H9 (cell line): ENCODE measurements at regions not wholly inside any gene's neighbourhood (a gene's known extent, or its start where the extent isn't known, plus 50 kb on each side); places are given as distances from the start of the nearest gene placed in this dataset.

ENCODE experiments used
- DNase-seq: peaks from one replicate; pipeline ENCODE4 v3.0.0-alpha.2; 2017
- H2AFZ ChIP-seq: one replicate; pipeline ENCODE4 v1.6.1; 2013; ENCODE audit warnings: mild to moderate bottlenecking, low read length, control low read depth, moderate library complexity
- H2AK5ac ChIP-seq: 2 replicates; pipeline ENCODE4 v1.6.1; 2013; ENCODE audit warnings: low read length, control low read depth, mixed read lengths; ENCODE audit not compliant: insufficient read length
- H2BK120ac ChIP-seq: one replicate; pipeline ENCODE4 v1.6.1; 2013; ENCODE audit warnings: low read depth, mild to moderate bottlenecking, low read length, control low read depth, inconsistent platforms; ENCODE audit not compliant: poor library complexity, severe bottlenecking
- H2BK12ac ChIP-seq: 2 replicates; pipeline ENCODE4 v1.6.1; 2013; ENCODE audit warnings: low read length, control low read depth, mixed read lengths, low read depth; ENCODE audit not compliant: insufficient read length
- H2BK15ac ChIP-seq: 2 replicates; pipeline ENCODE4 v1.6.1; 2013; ENCODE audit warnings: low read depth, low read length, control low read depth
- H2BK20ac ChIP-seq: one replicate; pipeline ENCODE4 v1.6.1; 2013; ENCODE audit warnings: low read depth, mild to moderate bottlenecking, low read length, control low read depth, inconsistent platforms; ENCODE audit not compliant: poor library complexity, severe bottlenecking
- H2BK5ac ChIP-seq: 2 replicates; pipeline ENCODE4 v1.6.1; 2013; ENCODE audit warnings: low read length, control low read depth, mixed read lengths; ENCODE audit not compliant: insufficient read length
- H3K14ac ChIP-seq: 2 replicates; pipeline ENCODE4 v1.6.1; 2013; ENCODE audit warnings: low read length, control low read depth; ENCODE audit not compliant: insufficient read depth
- H3K18ac ChIP-seq: 2 replicates; pipeline ENCODE4 v1.6.1; 2013; ENCODE audit warnings: low read depth, mild to moderate bottlenecking, mixed read lengths, low read length, control low read depth; ENCODE audit not compliant: insufficient read length
- H3K23ac ChIP-seq: 2 replicates; pipeline ENCODE4 v1.6.1; 2013; ENCODE audit warnings: low read length, control low read depth, mixed read lengths, low read depth; ENCODE audit not compliant: insufficient read length
- H3K23me2 ChIP-seq: 2 replicates; pipeline ENCODE4 v1.6.1; 2013; ENCODE audit warnings: low read depth, mild to moderate bottlenecking, mixed read lengths, low read length, control low read depth; ENCODE audit not compliant: insufficient read length, poor library complexity, severe bottlenecking
- H3K27ac ChIP-seq: 2 replicates; pipeline ENCODE4 v1.5.1; 2013; ENCODE audit warnings: low read length, control low read depth, mixed read lengths, low read depth; ENCODE audit not compliant: insufficient read length
- H3K27me3 ChIP-seq: 2 replicates; pipeline ENCODE4 v1.6.1; 2013; ENCODE audit warnings: low read length, control low read depth, inconsistent platforms; ENCODE audit not compliant: insufficient read depth
- H3K4ac ChIP-seq: 2 replicates; pipeline ENCODE4 v1.6.1; 2013; ENCODE audit warnings: low read depth, mild to moderate bottlenecking, control low read depth, inconsistent platforms, low read length, moderate library complexity
- H3K4me1 ChIP-seq: 2 replicates; pipeline ENCODE4 v1.6.1; 2013; ENCODE audit warnings: low read length, control low read depth, inconsistent platforms; ENCODE audit not compliant: insufficient read depth
- H3K4me2 ChIP-seq: 2 replicates; pipeline ENCODE4 v1.6.1; 2013; ENCODE audit warnings: low read length, control low read depth, mixed read lengths; ENCODE audit not compliant: insufficient read length, insufficient read depth
- H3K56ac ChIP-seq: 2 replicates; pipeline ENCODE4 v1.6.1; 2013; ENCODE audit warnings: low read depth, mild to moderate bottlenecking, mixed read lengths, low read length, control low read depth; ENCODE audit not compliant: insufficient read length
- H3K79me1 ChIP-seq: 2 replicates; pipeline ENCODE4 v1.6.1; 2013; ENCODE audit warnings: low read depth, mild to moderate bottlenecking, moderate library complexity, low read length, control low read depth, inconsistent platforms; ENCODE audit not compliant: insufficient read depth, poor library complexity, severe bottlenecking
- H3K79me2 ChIP-seq: 2 replicates; pipeline ENCODE4 v1.6.1; 2013; ENCODE audit warnings: low read length, control low read depth, inconsistent platforms; ENCODE audit not compliant: insufficient read depth
- H3K9ac ChIP-seq: 2 replicates; pipeline ENCODE4 v1.6.1; 2013; ENCODE audit warnings: low read length, control low read depth, mixed read lengths; ENCODE audit not compliant: insufficient read length; ENCODE audit errors: extremely low read depth
- H3K9me3 ChIP-seq: one replicate; pipeline ENCODE4 v1.6.1; 2013; ENCODE audit warnings: low read depth, low read length, inconsistent platforms; ENCODE audit not compliant: control insufficient read depth
- H3T11ph ChIP-seq: one replicate; pipeline ENCODE4 v1.6.1; 2013; ENCODE audit warnings: mild to moderate bottlenecking, low read length, control low read depth, inconsistent platforms
- H4K20me1 ChIP-seq: one replicate; pipeline ENCODE4 v1.6.1; 2013; ENCODE audit not compliant: control insufficient read depth, insufficient read length, insufficient read depth
- H4K5ac ChIP-seq: 2 replicates; pipeline ENCODE4 v1.6.1; 2013; ENCODE audit warnings: low read depth, mild to moderate bottlenecking, mixed read lengths, low read length, control low read depth; ENCODE audit not compliant: insufficient read length
- H4K8ac ChIP-seq: replicated peaks from 2 replicates; pipeline ENCODE4 v1.6.1; 2013; ENCODE audit warnings: low read length, control low read depth, mixed read lengths, low read depth; ENCODE audit not compliant: insufficient read length
- H4K91ac ChIP-seq: 2 replicates; pipeline ENCODE4 v1.6.1; 2013; ENCODE audit warnings: low read depth, mild to moderate bottlenecking, moderate library complexity, mixed read lengths, low read length, control low read depth; ENCODE audit not compliant: insufficient read length
- H3K27ac Mint-ChIP-seq, 3 experiments: 2 replicates in 2 of 3; 3 replicates in 1 of 3; pipeline ENCODE4 v1.8.0; 2020 to 2021; ENCODE audit warnings: mixed read lengths in 3 of 3, mild to moderate bottlenecking in 1 of 3, moderate library complexity in 1 of 3
- H3K27me3 Mint-ChIP-seq: 2 replicates; pipeline ENCODE4 v1.8.0; 2021; ENCODE audit warnings: low read depth, mild to moderate bottlenecking, moderate library complexity, mixed read lengths
- H3K36me3 Mint-ChIP-seq, 3 experiments: 2 replicates in 2 of 3; 3 replicates in 1 of 3; pipeline ENCODE4 v1.8.0; 2020 to 2021; ENCODE audit warnings: low read depth in 3 of 3, mixed read lengths in 3 of 3; ENCODE audit not compliant: insufficient read depth in 1 of 3
- H3K4me1 Mint-ChIP-seq, 2 experiments: 2 replicates each; pipeline ENCODE4 v1.8.0; 2020; ENCODE audit warnings: mixed read lengths in 2 of 2
- H3K4me3 Mint-ChIP-seq, 2 experiments: 2 replicates in 1 of 2; 3 replicates in 1 of 2; pipeline ENCODE4 v1.8.0; 2020 to 2021; ENCODE audit warnings: mild to moderate bottlenecking in 2 of 2, mixed read lengths in 2 of 2, moderate library complexity in 1 of 2
- H3K9me3 Mint-ChIP-seq, 2 experiments: 2 replicates in 1 of 2; 3 replicates in 1 of 2; pipeline ENCODE4 v1.8.0; 2020; ENCODE audit warnings: mild to moderate bottlenecking in 2 of 2, mixed read lengths in 2 of 2, moderate library complexity in 1 of 2
- CTCF ChIP-seq: fragments of 200-600 bp; sonication (generic); conservative IDR thresholded peaks from 3 replicates; pipeline ENCODE4 v1.8.0; 2021; ENCODE audit warnings: antibody characterized with exemption, mild to moderate bottlenecking
- WGBS: extraction: QIAGEN DNeasy Blood & Tissue Kit; methylation state at CpG from one replicate; pipeline ENCODE4 v1.1.7; 2013; ENCODE audit warnings: missing lambda C conversion rate, low lambda C conversion rate, mixed read lengths; ENCODE audit not compliant: insufficient read length; ENCODE audit errors: extremely low coverage; 5-methylcytosine and 5-hydroxymethylcytosine counted together

- H3K9me3 ChIP-seq = no peaks in the 10 kb centered on the region
- WGBS = no CpG with 5 or more reads among the region's 6 CpGs
- no peaks in the 10 kb centered on the region for H3K36me3 Mint-ChIP-seq
- H3K23ac ChIP-seq = no peak overlapping the region
- H3K4ac ChIP-seq = no peak overlapping the region
- no peak overlapping the region for H2AFZ ChIP-seq
- H2BK12ac ChIP-seq = no peak overlapping the region
- H4K20me1 ChIP-seq = no peaks in the 10 kb centered on the region
- no peak overlapping the region for H3K14ac ChIP-seq
- H2AK5ac ChIP-seq = no peak overlapping the region
- no peaks in the 10 kb centered on the region for H3K4me1 ChIP-seq
- no peaks in the 10 kb centered on the region for H3K9me3 Mint-ChIP-seq
- H3K27ac Mint-ChIP-seq = no peak overlapping the region
- no peaks in the 10 kb centered on the region for H3K79me2 ChIP-seq
- no peak overlapping the region for H2BK15ac ChIP-seq
- H4K91ac ChIP-seq = no peak overlapping the region
- no peak overlapping the region for H4K5ac ChIP-seq
- H3K4me1 Mint-ChIP-seq = peaks cover 0 to 9% of the 10 kb centered on the region in 2 experiments; a peak in 1 of 4 replicates
- H3K9ac ChIP-seq = no peak overlapping the region
- H2BK5ac ChIP-seq = no peak overlapping the region
- H3K23me2 ChIP-seq = no peaks in the 10 kb centered on the region
- no peaks in the 10 kb centered on the region for H3K79me1 ChIP-seq
- no peak overlapping the region for H3K27ac ChIP-seq
- no peak overlapping the region for H2BK120ac ChIP-seq
- no peak for TF ChIP-seq CTCF
- H2BK20ac ChIP-seq = no peak overlapping the region
- H3K18ac ChIP-seq = no peak overlapping the region
- H3T11ph ChIP-seq = no peak overlapping the region
- no peaks in the 10 kb centered on the region for H3K27me3 Mint-ChIP-seq
- H3K56ac ChIP-seq = no peak overlapping the region
- DNase-seq = no peak
- no peak overlapping the region for H3K4me2 ChIP-seq
- no peak overlapping the region for H4K8ac ChIP-seq
- no peak overlapping the region for H3K4me3 Mint-ChIP-seq
- no peaks in the 10 kb centered on the region for H3K27me3 ChIP-seq
These were observed 264.1 kb upstream of the MEIS1 start for GRCh38 chr2:66170744-66171330.
